H1 (cell line): ENCODE measurements at regions not wholly inside any gene's neighbourhood (a gene's known extent, or its start where the extent isn't known, plus 50 kb on each side); places are given as distances from the start of the nearest gene placed in this dataset.

ENCODE experiments used
- CTCF ChIA-PET: fragments of 300-600 bp; sonication (Branson Sonifier 250); formaldehyde crosslinking; loops from one replicate; lab custom pipeline; 2021; ENCODE audit not compliant: partially characterized antibody; lab: Charles Lee
- POLR2A ChIA-PET: fragments of 300-600 bp; sonication (Branson Sonifier 250); formaldehyde crosslinking; loops from one replicate; lab custom pipeline; 2021; ENCODE audit warnings: inconsistent platforms; ENCODE audit not compliant: partially characterized antibody; lab: Charles Lee
- DNase-seq, 2 experiments: peaks; one replicate each; pipeline versions ENCODE4 v3.0.0 to v3.0.0-alpha.2; 2010 to 2022; ENCODE audit warnings: low spot score in 2 of 2, low read depth in 1 of 2, mixed read lengths in 1 of 2
- FAIRE-seq: peaks from 2 replicates; lab custom pipeline; 2011; peaks lifted over from hg19 to GRCh38; lab: Jason Lieb, UNC
- H2AFZ ChIP-seq: 2 replicates; pipeline ENCODE4 v1.8.1; 2012; ENCODE audit warnings: low read length, inconsistent platforms
- H2AK5ac ChIP-seq: 2 replicates; pipeline ENCODE4 v1.6.1; 2013; ENCODE audit warnings: low read depth, low read length
- H2BK120ac ChIP-seq: replicated peaks from 2 replicates; pipeline ENCODE3; 2013; ENCODE audit warnings: low read depth, low read length, inconsistent platforms
- H2BK12ac ChIP-seq: 2 replicates; pipeline ENCODE4 v1.6.1; 2013; ENCODE audit warnings: low read depth, low read length
- H2BK15ac ChIP-seq: 2 replicates; pipeline ENCODE4 v1.6.1; 2013; ENCODE audit warnings: low read length
- H2BK20ac ChIP-seq: 2 replicates; pipeline ENCODE4 v1.6.1; 2013; ENCODE audit warnings: low read length
- H2BK5ac ChIP-seq: 2 replicates; pipeline ENCODE4 v1.6.1; 2013; ENCODE audit warnings: low read depth, low read length
- H3K14ac ChIP-seq: 2 replicates; pipeline ENCODE4 v1.6.1; 2013; ENCODE audit warnings: inconsistent platforms; ENCODE audit not compliant: insufficient read length
- H3K18ac ChIP-seq: 2 replicates; pipeline ENCODE4 v1.6.1; 2013; ENCODE audit warnings: low read length; ENCODE audit errors: extremely low read depth
- H3K23ac ChIP-seq: 2 replicates; pipeline ENCODE4 v1.6.1; 2013; ENCODE audit warnings: inconsistent platforms; ENCODE audit not compliant: insufficient read length
- H3K23me2 ChIP-seq: 2 replicates; pipeline ENCODE4 v1.6.1; 2013; ENCODE audit warnings: low read depth, low read length
- H3K27ac ChIP-seq: 2 replicates; pipeline ENCODE4 v1.6.1; 2011; ENCODE audit warnings: low read depth, low read length, inconsistent platforms
- H3K27me3 ChIP-seq, 4 experiments: replicated peaks in 1 of 4; 1 replicate in 1 of 4; 2 replicates in 3 of 4; pipeline versions ENCODE4 v1.6.1 to v1.8.1; 2011 to 2013; ENCODE audit warnings: low read length in 3 of 4, mild to moderate bottlenecking in 3 of 4, inconsistent platforms in 2 of 4, mixed read lengths in 2 of 4, moderate library complexity in 1 of 4; ENCODE audit not compliant: control insufficient read depth in 3 of 4, insufficient read depth in 3 of 4; ENCODE audit errors: extremely low read depth in 1 of 4
- H3K36me3 ChIP-seq, 4 experiments: 2 replicates each; pipeline versions ENCODE4 v1.6.1 to v1.8.1; 2011 to 2013; ENCODE audit warnings: mild to moderate bottlenecking in 4 of 4, low read length in 3 of 4, moderate library complexity in 2 of 4, control low read depth in 1 of 4, inconsistent platforms in 1 of 4; ENCODE audit not compliant: insufficient read depth in 4 of 4, control insufficient read depth in 2 of 4
- H3K4ac ChIP-seq: replicated peaks from 2 replicates; pipeline ENCODE3; 2013; ENCODE audit warnings: low read length, low read depth, mixed read lengths, inconsistent platforms; ENCODE audit not compliant: insufficient read length
- H3K4me1 ChIP-seq, 4 experiments: replicated peaks in 1 of 4; 1 replicate in 1 of 4; 2 replicates in 3 of 4; pipeline versions ENCODE4 v1.6.1 to v1.8.1; 2011 to 2013; ENCODE audit warnings: low read length in 3 of 4, inconsistent platforms in 2 of 4, mixed read lengths in 1 of 4; ENCODE audit not compliant: insufficient read depth in 4 of 4, control insufficient read depth in 3 of 4
- H3K4me2 ChIP-seq, 2 experiments: 2 replicates each; pipeline versions ENCODE4 v1.6.1 to v1.8.1; 2011 to 2013; ENCODE audit warnings: low read depth in 2 of 2, low read length in 2 of 2, control low read depth in 1 of 2, inconsistent platforms in 1 of 2, mild to moderate bottlenecking in 1 of 2; ENCODE audit not compliant: insufficient read depth in 1 of 2
- H3K4me3 ChIP-seq, 4 experiments: fragments of 200-600, 300-600 bp in 1 of 4; sonication (generic), shearing (Covaris generic), sonication (Bioruptor Twin) in 1 of 4; 2 replicates each; pipeline versions ENCODE4 v1.5.1 to v1.8.1; 2011 to 2016; ENCODE audit warnings: low read length in 4 of 4, low read depth in 3 of 4, control low read depth in 2 of 4, inconsistent platforms in 2 of 4, mild to moderate bottlenecking in 2 of 4, mixed read lengths in 1 of 4, moderate library complexity in 1 of 4; ENCODE audit not compliant: insufficient read depth in 2 of 4; ENCODE audit errors: extremely low read depth in 1 of 4
- H3K56ac ChIP-seq: replicated peaks from 2 replicates; pipeline ENCODE3; 2013; ENCODE audit warnings: low read depth, mild to moderate bottlenecking, mixed read lengths, low read length, inconsistent platforms; ENCODE audit not compliant: insufficient read length
- H3K79me1 ChIP-seq: 2 replicates; pipeline ENCODE4 v1.6.1; 2013; ENCODE audit warnings: low read depth, low read length, control low read depth
- H3K79me2 ChIP-seq, 2 experiments: 2 replicates each; pipeline versions ENCODE4 v1.6.1 to v1.8.1; 2012 to 2013; ENCODE audit warnings: low read length in 2 of 2, mild to moderate bottlenecking in 2 of 2, inconsistent platforms in 1 of 2; ENCODE audit not compliant: insufficient read depth in 2 of 2, control insufficient read depth in 1 of 2
- H3K9ac ChIP-seq, 4 experiments: replicated peaks in 1 of 4; 1 replicate in 1 of 4; 2 replicates in 3 of 4; pipeline versions ENCODE4 v1.6.1 to v1.8.1; 2011 to 2013; ENCODE audit warnings: low read depth in 3 of 4, low read length in 3 of 4, control low read depth in 2 of 4, mild to moderate bottlenecking in 2 of 4, moderate library complexity in 2 of 4, inconsistent platforms in 1 of 4; ENCODE audit errors: extremely low read depth in 1 of 4
- H3K9me3 ChIP-seq, 2 experiments: 2 replicates each; pipeline versions ENCODE4 v1.6.1 to v1.8.1; 2012 to 2013; ENCODE audit warnings: mild to moderate bottlenecking in 2 of 2, moderate library complexity in 2 of 2, control low read depth in 1 of 2, inconsistent platforms in 1 of 2, low read depth in 1 of 2, low read length in 1 of 2, mixed read lengths in 1 of 2; ENCODE audit not compliant: insufficient read depth in 2 of 2
- H4K20me1 ChIP-seq, 2 experiments: replicated peaks in 1 of 2; 2 replicates each; pipeline versions ENCODE3 to v1.8.1; 2011 to 2013; ENCODE audit warnings: inconsistent platforms in 2 of 2, low read length in 2 of 2, mild to moderate bottlenecking in 1 of 2; ENCODE audit not compliant: insufficient read depth in 2 of 2, control insufficient read depth in 1 of 2
- H4K5ac ChIP-seq: 2 replicates; pipeline ENCODE4 v1.6.1; 2013; ENCODE audit warnings: low read length, low read depth, mixed read lengths, inconsistent platforms; ENCODE audit not compliant: insufficient read length
- H4K8ac ChIP-seq: 2 replicates; pipeline ENCODE4 v1.8.0; 2013; ENCODE audit warnings: mild to moderate bottlenecking, moderate library complexity, low read length, inconsistent platforms; ENCODE audit not compliant: insufficient read depth; ENCODE audit errors: extremely low read depth
- H4K91ac ChIP-seq: replicated peaks from 2 replicates; pipeline ENCODE3; 2013; ENCODE audit warnings: low read length, mixed read lengths, inconsistent platforms; ENCODE audit not compliant: insufficient read length
- NANOG ChIP-seq: IDR thresholded peaks from 2 replicates; pipeline ENCODE4 v1.6.1; 2011; ENCODE audit warnings: low read length, low read depth, mild to moderate bottlenecking, inconsistent platforms; ENCODE audit not compliant: insufficient read depth, poor library complexity, severe bottlenecking
- YY1 ChIP-seq: IDR thresholded peaks from 2 replicates; pipeline ENCODE4 v1.6.1; 2011; ENCODE audit warnings: low read depth, mild to moderate bottlenecking, low read length
- ZNF274 ChIP-seq: IDR thresholded peaks from 2 replicates; pipeline ENCODE4 v1.7.0; 2012; ENCODE audit warnings: low read length, borderline replicate concordance; ENCODE audit errors: extremely low read depth
- WGBS, 2 experiments: shearing (Covaris generic) in 1 of 2; methylation state at CpG; one replicate each; pipeline versions ENCODE4 v1.1.6 to v1.1.7; 2013 to 2015; ENCODE audit warnings: low lambda C conversion rate in 2 of 2, mixed read lengths in 2 of 2, inconsistent platforms in 1 of 2, low coverage in 1 of 2, missing lambda C conversion rate in 1 of 2; ENCODE audit not compliant: insufficient replicate concordance in 2 of 2, insufficient coverage in 1 of 2, insufficient read length in 1 of 2; ENCODE audit errors: extremely low coverage in 1 of 2, missing lambda C conversion rate in 1 of 2; 5-methylcytosine and 5-hydroxymethylcytosine counted together

DNA sequence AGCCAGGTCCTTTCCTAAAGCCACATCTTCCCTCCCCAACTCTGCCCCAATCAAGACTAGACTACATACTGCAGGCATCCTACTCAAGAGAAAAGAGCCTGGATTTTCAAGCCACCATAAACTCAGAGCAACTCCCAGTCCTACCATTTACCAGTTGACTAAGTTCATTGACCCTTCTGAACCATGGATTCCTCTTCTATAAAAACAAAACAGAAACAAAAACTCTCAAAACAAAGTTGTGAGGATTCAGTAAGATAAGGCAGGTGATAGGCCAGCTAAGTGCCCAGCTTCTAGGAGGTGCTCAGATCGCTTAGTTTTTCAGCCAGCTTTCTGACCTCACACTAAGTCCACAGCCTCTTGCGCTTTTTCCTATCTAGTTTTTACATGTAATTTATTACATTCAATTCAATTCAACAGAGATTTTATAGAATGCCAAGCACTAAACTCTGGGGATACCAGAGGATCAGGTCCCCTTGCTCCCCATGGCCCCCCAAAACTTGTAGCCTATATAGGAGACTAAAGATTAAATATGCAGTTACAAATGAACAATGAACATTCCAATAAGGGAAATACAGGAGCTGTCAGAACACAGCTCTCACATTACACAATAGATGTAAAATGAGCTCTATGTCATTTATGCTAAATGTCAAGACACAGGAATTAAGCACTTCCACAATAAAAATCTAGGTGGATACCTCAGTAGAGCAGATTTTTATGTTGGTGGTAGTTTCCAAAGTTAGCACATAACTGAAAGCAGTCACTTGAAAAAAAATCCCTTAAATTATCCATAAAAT lies 104.5 kb upstream of the EGLN3 start:
- Histone ChIP-seq H3K36me3 (no peaks in the 10 kb centered on the region), H3K18ac (no peak overlapping the region), H2AFZ (no peak overlapping the region), H3K9ac (no peak overlapping the region), H3K79me1 (no peaks in the 10 kb centered on the region), H4K8ac (no peak overlapping the region), H3K9me3 (no peaks in the 10 kb centered on the region), H3K23ac (no peak overlapping the region), H2BK5ac (no peak overlapping the region), H3K4me1 (peaks cover 0 to 3% (median 1%) of the 10 kb centered on the region in 4 experiments; a peak in 5 of 7 replicates)
- FAIRE-seq, result no peak
- CTCF ChIA-PET, result interaction anchor here (1.4 to 3.2 kb wide), 3 partner anchors 41 to 207 kb away, joined by 3 to 8 read pairs (median 4); no protein-coding TSS in a partner anchor
- POLR2A ChIA-PET, result no interaction called here
- TF ChIP-seq ZNF274 (no peak), YY1 (no peak), NANOG (no peak)
- TF ChIP-seq, all 59 proteins: peak for 0
- no peak overlapping the region for H4K5ac ChIP-seq
- no peak overlapping the region for H3K56ac ChIP-seq
- H3K27ac ChIP-seq, result no peak overlapping the region
- H2BK12ac ChIP-seq, result no peak overlapping the region
- no peak overlapping the region for H2BK20ac ChIP-seq
- no peak overlapping the region for H3K4me2 ChIP-seq
- no peak overlapping the region for H3K14ac ChIP-seq
- no peak overlapping the region for H4K91ac ChIP-seq
- no peak overlapping the region for H2AK5ac ChIP-seq
- no peak overlapping the region for H2BK120ac ChIP-seq
- H3K4me3 ChIP-seq, result no peak overlapping the region
- peaks cover 0 to 8% (median 5%) of the 10 kb centered on the region in 4 experiments; a peak in 3 of 7 replicates for H3K27me3 ChIP-seq
- no peak overlapping the region for H3K4ac ChIP-seq
- peaks cover 2% of the 10 kb centered on the region; the same call in 1 of the 2 replicates for H3K23me2 ChIP-seq
- WGBS, 2 experiments, result 93% methylated on average over 2 of the region's 2 CpGs; no CpG with 5 or more reads in 1 of the 2 experiments
- H4K20me1 ChIP-seq, result no peaks in the 10 kb centered on the region
- no peak for DNase-seq
- H2BK15ac ChIP-seq, result no peak overlapping the region
- H3K79me2 ChIP-seq, result no peaks in the 10 kb centered on the region
